GM23338 (cell line): ENCODE measurements at regions not wholly inside any gene's neighbourhood (a gene's known extent, or its start where the extent isn't known, plus 50 kb on each side); places are given as distances from the start of the nearest gene placed in this dataset.

ENCODE experiments used
- ATAC-seq: fragments of 200-7000 bp; cut with Tn5 transposase; 3 replicates; pipeline ENCODE4 v1.9.1; 2020
- DNase-seq: peaks from one replicate; pipeline ENCODE4 v3.0.0-alpha.2; 2015; ENCODE audit warnings: low spot score
- H2AFZ ChIP-seq: fragments of 200-600 bp; sonication (generic); 2 replicates; pipeline ENCODE4 v1.8.0; 2016; ENCODE audit warnings: antibody characterized with exemption, mild to moderate bottlenecking, moderate library complexity
- H3F3A ChIP-seq: fragments of 200-600 bp; sonication (generic); replicated peaks from 2 replicates; pipeline ENCODE4 v1.8.0; 2017; ENCODE audit warnings: antibody characterized with exemption, mixed run types, low read depth
- H3K27ac ChIP-seq: fragments of 200-600 bp; sonication (generic); 2 replicates; pipeline ENCODE4 v1.6.1; 2016; ENCODE audit warnings: low read depth
- H3K27me3 ChIP-seq: fragments of 200-600 bp; sonication (generic); 2 replicates; pipeline ENCODE4 v1.8.0; 2016; ENCODE audit warnings: mild to moderate bottlenecking, mixed run types, moderate library complexity; ENCODE audit not compliant: insufficient read depth
- H3K36me3 ChIP-seq: fragments of 200-600 bp; sonication (generic); 2 replicates; pipeline ENCODE4 v1.8.0; 2016; ENCODE audit warnings: mild to moderate bottlenecking; ENCODE audit not compliant: insufficient read depth
- H3K4me1 ChIP-seq: fragments of 200-600 bp; sonication (generic); 2 replicates; pipeline ENCODE4 v1.8.0; 2016; ENCODE audit warnings: mild to moderate bottlenecking, moderate library complexity; ENCODE audit not compliant: insufficient read depth
- H3K4me2 ChIP-seq: fragments of 200-600 bp; sonication (generic); 2 replicates; pipeline ENCODE4 v1.7.1; 2017; ENCODE audit warnings: mixed run types
- H3K4me3 ChIP-seq: fragments of 200-600 bp; sonication (generic); 2 replicates; pipeline ENCODE4 v1.6.1; 2016; ENCODE audit warnings: mixed run types
- H3K79me2 ChIP-seq: fragments of 200-600 bp; sonication (generic); replicated peaks from 2 replicates; pipeline ENCODE4 v1.8.0; 2017; ENCODE audit warnings: mild to moderate bottlenecking; ENCODE audit not compliant: insufficient read depth
- H3K9me2 ChIP-seq: fragments of 200-600 bp; sonication (generic); 2 replicates; pipeline ENCODE4 v1.8.0; 2017; ENCODE audit not compliant: insufficient read depth
- H4K20me1 ChIP-seq: fragments of 200-600 bp; sonication (generic); replicated peaks from 2 replicates; pipeline ENCODE4 v1.8.0; 2017; ENCODE audit warnings: mild to moderate bottlenecking; ENCODE audit not compliant: insufficient read depth
- H3K27ac Mint-ChIP-seq: 2 replicates; pipeline ENCODE4 v1.8.0; 2020; ENCODE audit warnings: inconsistent platforms, mild to moderate bottlenecking, moderate library complexity, mixed read lengths
- H3K27me3 Mint-ChIP-seq: 3 replicates; pipeline ENCODE4 v1.8.0; 2022; ENCODE audit warnings: low read depth, mild to moderate bottlenecking, moderate library complexity, mixed read lengths, inconsistent platforms; ENCODE audit not compliant: insufficient read depth, poor library complexity
- H3K36me3 Mint-ChIP-seq: 3 replicates; pipeline ENCODE4 v1.8.0; 2021; ENCODE audit warnings: low read depth, mild to moderate bottlenecking, inconsistent platforms, moderate library complexity, mixed read lengths
- H3K4me1 Mint-ChIP-seq: 3 replicates; pipeline ENCODE4 v1.8.0; 2020; ENCODE audit warnings: mild to moderate bottlenecking, inconsistent platforms, mixed read lengths
- H3K4me3 Mint-ChIP-seq: 3 replicates; pipeline ENCODE4 v1.8.0; 2021; ENCODE audit warnings: moderate library complexity, mild to moderate bottlenecking, inconsistent platforms, mixed read lengths
- H3K9me3 Mint-ChIP-seq: 3 replicates; pipeline ENCODE4 v1.8.0; 2020; ENCODE audit warnings: moderate library complexity, mild to moderate bottlenecking, inconsistent platforms, mixed read lengths
- JUNB ChIP-seq: IDR thresholded peaks from one replicate; pipeline ENCODE4 v1.6.1; 2016; ENCODE audit warnings: antibody characterized with exemption; ENCODE audit not compliant: unreplicated experiment
- NANOG ChIP-seq: IDR thresholded peaks from 2 replicates; pipeline ENCODE4 v1.6.1; 2016; ENCODE audit warnings: antibody characterized with exemption, borderline replicate concordance
- ZNF331 ChIP-seq: fragments of 250-450 bp; sonication (Bioruptor Pico); IDR thresholded peaks from 2 replicates; pipeline ENCODE4 v1.5.0; 2020; ENCODE audit warnings: low read depth, mild to moderate bottlenecking, moderate library complexity
- TF ChIP-seq, protein P1 (sequence below): fragments of 250-450 bp; sonication (Bioruptor Pico); IDR thresholded peaks from 2 replicates; pipeline ENCODE4 v1.5.0; 2020; ENCODE audit warnings: mild to moderate bottlenecking, moderate library complexity
- TF ChIP-seq, protein P2 (sequence below): IDR thresholded peaks from one replicate; pipeline ENCODE4 v1.6.1; 2018; ENCODE audit warnings: antibody characterized with exemption; ENCODE audit not compliant: unreplicated experiment

GRCh38 chr1:93783876-93784275 is 95.1 kb downstream of the DNTTIP2 start:
- TF ChIP-seq NANOG (no peak), JUNB (no peak), ZNF331 (no peak)
- TF ChIP-seq, protein P1, sequence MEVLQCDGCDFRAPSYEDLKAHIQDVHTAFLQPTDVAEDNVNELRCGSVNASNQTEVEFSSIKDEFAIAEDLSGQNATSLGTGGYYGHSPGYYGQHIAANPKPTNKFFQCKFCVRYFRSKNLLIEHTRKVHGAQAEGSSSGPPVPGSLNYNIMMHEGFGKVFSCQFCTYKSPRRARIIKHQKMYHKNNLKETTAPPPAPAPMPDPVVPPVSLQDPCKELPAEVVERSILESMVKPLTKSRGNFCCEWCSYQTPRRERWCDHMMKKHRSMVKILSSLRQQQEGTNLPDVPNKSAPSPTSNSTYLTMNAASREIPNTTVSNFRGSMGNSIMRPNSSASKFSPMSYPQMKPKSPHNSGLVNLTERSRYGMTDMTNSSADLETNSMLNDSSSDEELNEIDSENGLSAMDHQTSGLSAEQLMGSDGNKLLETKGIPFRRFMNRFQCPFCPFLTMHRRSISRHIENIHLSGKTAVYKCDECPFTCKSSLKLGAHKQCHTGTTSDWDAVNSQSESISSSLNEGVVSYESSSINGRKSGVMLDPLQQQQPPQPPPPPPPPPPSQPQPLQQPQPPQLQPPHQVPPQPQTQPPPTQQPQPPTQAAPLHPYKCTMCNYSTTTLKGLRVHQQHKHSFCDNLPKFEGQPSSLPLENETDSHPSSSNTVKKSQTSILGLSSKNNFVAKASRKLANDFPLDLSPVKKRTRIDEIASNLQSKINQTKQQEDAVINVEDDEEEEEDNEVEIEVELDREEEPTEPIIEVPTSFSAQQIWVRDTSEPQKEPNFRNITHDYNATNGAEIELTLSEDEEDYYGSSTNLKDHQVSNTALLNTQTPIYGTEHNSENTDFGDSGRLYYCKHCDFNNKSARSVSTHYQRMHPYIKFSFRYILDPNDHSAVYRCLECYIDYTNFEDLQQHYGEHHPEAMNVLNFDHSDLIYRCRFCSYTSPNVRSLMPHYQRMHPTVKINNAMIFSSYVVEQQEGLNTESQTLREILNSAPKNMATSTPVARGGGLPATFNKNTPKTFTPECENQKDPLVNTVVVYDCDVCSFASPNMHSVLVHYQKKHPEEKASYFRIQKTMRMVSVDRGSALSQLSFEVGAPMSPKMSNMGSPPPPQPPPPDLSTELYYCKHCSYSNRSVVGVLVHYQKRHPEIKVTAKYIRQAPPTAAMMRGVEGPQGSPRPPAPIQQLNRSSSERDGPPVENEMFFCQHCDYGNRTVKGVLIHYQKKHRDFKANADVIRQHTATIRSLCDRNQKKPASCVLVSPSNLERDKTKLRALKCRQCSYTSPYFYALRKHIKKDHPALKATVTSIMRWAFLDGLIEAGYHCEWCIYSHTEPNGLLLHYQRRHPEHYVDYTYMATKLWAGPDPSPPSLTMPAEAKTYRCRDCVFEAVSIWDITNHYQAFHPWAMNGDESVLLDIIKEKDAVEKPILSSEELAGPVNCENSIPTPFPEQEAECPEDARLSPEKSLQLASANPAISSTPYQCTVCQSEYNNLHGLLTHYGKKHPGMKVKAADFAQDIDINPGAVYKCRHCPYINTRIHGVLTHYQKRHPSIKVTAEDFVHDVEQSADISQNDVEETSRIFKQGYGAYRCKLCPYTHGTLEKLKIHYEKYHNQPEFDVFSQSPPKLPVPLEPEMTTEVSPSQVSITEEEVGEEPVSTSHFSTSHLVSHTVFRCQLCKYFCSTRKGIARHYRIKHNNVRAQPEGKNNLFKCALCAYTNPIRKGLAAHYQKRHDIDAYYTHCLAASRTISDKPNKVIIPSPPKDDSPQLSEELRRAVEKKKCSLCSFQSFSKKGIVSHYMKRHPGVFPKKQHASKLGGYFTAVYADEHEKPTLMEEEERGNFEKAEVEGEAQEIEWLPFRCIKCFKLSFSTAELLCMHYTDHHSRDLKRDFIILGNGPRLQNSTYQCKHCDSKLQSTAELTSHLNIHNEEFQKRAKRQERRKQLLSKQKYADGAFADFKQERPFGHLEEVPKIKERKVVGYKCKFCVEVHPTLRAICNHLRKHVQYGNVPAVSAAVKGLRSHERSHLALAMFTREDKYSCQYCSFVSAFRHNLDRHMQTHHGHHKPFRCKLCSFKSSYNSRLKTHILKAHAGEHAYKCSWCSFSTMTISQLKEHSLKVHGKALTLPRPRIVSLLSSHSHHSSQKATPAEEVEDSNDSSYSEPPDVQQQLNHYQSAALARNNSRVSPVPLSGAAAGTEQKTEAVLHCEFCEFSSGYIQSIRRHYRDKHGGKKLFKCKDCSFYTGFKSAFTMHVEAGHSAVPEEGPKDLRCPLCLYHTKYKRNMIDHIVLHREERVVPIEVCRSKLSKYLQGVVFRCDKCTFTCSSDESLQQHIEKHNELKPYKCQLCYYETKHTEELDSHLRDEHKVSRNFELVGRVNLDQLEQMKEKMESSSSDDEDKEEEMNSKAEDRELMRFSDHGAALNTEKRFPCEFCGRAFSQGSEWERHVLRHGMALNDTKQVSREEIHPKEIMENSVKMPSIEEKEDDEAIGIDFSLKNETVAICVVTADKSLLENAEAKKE (CRISPR knock-in tag) = no peak
- TF ChIP-seq, protein P2, sequence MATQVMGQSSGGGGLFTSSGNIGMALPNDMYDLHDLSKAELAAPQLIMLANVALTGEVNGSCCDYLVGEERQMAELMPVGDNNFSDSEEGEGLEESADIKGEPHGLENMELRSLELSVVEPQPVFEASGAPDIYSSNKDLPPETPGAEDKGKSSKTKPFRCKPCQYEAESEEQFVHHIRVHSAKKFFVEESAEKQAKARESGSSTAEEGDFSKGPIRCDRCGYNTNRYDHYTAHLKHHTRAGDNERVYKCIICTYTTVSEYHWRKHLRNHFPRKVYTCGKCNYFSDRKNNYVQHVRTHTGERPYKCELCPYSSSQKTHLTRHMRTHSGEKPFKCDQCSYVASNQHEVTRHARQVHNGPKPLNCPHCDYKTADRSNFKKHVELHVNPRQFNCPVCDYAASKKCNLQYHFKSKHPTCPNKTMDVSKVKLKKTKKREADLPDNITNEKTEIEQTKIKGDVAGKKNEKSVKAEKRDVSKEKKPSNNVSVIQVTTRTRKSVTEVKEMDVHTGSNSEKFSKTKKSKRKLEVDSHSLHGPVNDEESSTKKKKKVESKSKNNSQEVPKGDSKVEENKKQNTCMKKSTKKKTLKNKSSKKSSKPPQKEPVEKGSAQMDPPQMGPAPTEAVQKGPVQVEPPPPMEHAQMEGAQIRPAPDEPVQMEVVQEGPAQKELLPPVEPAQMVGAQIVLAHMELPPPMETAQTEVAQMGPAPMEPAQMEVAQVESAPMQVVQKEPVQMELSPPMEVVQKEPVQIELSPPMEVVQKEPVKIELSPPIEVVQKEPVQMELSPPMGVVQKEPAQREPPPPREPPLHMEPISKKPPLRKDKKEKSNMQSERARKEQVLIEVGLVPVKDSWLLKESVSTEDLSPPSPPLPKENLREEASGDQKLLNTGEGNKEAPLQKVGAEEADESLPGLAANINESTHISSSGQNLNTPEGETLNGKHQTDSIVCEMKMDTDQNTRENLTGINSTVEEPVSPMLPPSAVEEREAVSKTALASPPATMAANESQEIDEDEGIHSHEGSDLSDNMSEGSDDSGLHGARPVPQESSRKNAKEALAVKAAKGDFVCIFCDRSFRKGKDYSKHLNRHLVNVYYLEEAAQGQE = no peak
- H3K27me3 Mint-ChIP-seq = no peaks in the 10 kb centered on the region
- Histone ChIP-seq H3K4me1 (no peaks in the 10 kb centered on the region; the same call in 1 of the 2 replicates), H3K27ac (no peak overlapping the region), H3K36me3 (no peaks in the 10 kb centered on the region), H2AFZ (no peak overlapping the region), H4K20me1 (no peaks in the 10 kb centered on the region), H3K27me3 (no peaks in the 10 kb centered on the region), H3F3A (no peaks in the 10 kb centered on the region), H3K4me2 (no peak overlapping the region), H3K79me2 (no peaks in the 10 kb centered on the region), H3K4me3 (no peak overlapping the region), H3K9me2 (peaks cover 33% of the 10 kb centered on the region)
- no peak overlapping the region for H3K4me3 Mint-ChIP-seq
- ATAC-seq (no peak), DNase-seq (no peak)
- no peak overlapping the region for H3K27ac Mint-ChIP-seq
- H3K4me1 Mint-ChIP-seq = peaks cover 11% of the 10 kb centered on the region
- H3K9me3 Mint-ChIP-seq = peaks cover 3% of the 10 kb centered on the region; the same call in 1 of the 3 replicates
- no peaks in the 10 kb centered on the region; the same call in 2 of the 3 replicates for H3K36me3 Mint-ChIP-seq
